Testis (tissue), 2 donors: ENCODE measurements at regions not wholly inside any gene's neighbourhood (a gene's known extent, or its start where the extent isn't known, plus 50 kb on each side); places are given as distances from the start of the nearest gene placed in this dataset.

ENCODE experiments used
- DNase-seq: peaks from one replicate; pipeline ENCODE4 v3.0.0-alpha.2; 2019
- H3K27ac ChIP-seq, 2 donors: fragments of 200-600 bp; sonication (generic); one replicate each; pipeline ENCODE4 v1.5.1; 2019
- H3K27me3 ChIP-seq: fragments of 200-600 bp; sonication (generic); one replicate; pipeline ENCODE4 v1.5.1; 2019
- H3K36me3 ChIP-seq: fragments of 200-600 bp; sonication (generic); one replicate; pipeline ENCODE4 v1.5.1; 2017; ENCODE audit warnings: low read depth; ENCODE audit errors: missing control alignments
- H3K4me1 ChIP-seq: fragments of 200-600 bp; sonication (generic); one replicate; pipeline ENCODE4 v1.5.1; 2019
- H3K4me3 ChIP-seq, 2 donors: fragments of 200-600 bp; sonication (generic); one replicate each; pipeline ENCODE4 v1.5.1; 2017 to 2019
- H3K9me3 ChIP-seq: fragments of 200-600 bp; sonication (generic); one replicate; pipeline ENCODE4 v1.5.1; 2017
- POLR2A ChIP-seq: fragments of 450-650 bp; IDR thresholded peaks from one replicate; pipeline ENCODE4 v1.6.1; 2017; ENCODE audit warnings: antibody characterized with exemption, mild to moderate bottlenecking, moderate library complexity
- WGBS, 2 donors: methylation state at CpG; one replicate each; pipeline ENCODE4 v1.1.5; 2018; 5-methylcytosine and 5-hydroxymethylcytosine counted together
- intact Hi-C: fragments of 100-400 bp; cut with DNase I; formaldehyde crosslinking; loops from one replicate; pipeline ENCODE4 v1.15.1; 2023; ENCODE audit warnings: low total_unique reads
- TF ChIP-seq, protein P1 (sequence below), 3 experiments: fragments of 450-650 bp in 2 of 3; fragments of 200-600 bp in 1 of 3; sonication (generic) in 1 of 3; IDR thresholded peaks; one replicate each; pipeline ENCODE4 v1.5.1; 2016 to 2019; ENCODE audit warnings: antibody characterized with exemption in 3 of 3, mild to moderate bottlenecking in 2 of 3, moderate library complexity in 1 of 3

- Histone ChIP-seq H3K27ac (no peak overlapping the region), H3K4me3 (no peak overlapping the region), H3K36me3 (no peaks in the 10 kb centered on the region), H3K27me3 (no peaks in the 10 kb centered on the region), H3K4me1 (no peaks in the 10 kb centered on the region), H3K9me3 (no peaks in the 10 kb centered on the region)
- DNase-seq: no peak
- no peak for TF ChIP-seq POLR2A
- TF ChIP-seq, protein P1, sequence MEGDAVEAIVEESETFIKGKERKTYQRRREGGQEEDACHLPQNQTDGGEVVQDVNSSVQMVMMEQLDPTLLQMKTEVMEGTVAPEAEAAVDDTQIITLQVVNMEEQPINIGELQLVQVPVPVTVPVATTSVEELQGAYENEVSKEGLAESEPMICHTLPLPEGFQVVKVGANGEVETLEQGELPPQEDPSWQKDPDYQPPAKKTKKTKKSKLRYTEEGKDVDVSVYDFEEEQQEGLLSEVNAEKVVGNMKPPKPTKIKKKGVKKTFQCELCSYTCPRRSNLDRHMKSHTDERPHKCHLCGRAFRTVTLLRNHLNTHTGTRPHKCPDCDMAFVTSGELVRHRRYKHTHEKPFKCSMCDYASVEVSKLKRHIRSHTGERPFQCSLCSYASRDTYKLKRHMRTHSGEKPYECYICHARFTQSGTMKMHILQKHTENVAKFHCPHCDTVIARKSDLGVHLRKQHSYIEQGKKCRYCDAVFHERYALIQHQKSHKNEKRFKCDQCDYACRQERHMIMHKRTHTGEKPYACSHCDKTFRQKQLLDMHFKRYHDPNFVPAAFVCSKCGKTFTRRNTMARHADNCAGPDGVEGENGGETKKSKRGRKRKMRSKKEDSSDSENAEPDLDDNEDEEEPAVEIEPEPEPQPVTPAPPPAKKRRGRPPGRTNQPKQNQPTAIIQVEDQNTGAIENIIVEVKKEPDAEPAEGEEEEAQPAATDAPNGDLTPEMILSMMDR (IDR thresholded peaks at IDR 0.05): no peak
- intact Hi-C loops: no loop called here
- WGBS, 2 donors: 55 to 59% methylated on average over 4 of the region's 4 CpGs
Observed at GRCh38 chr20:54272901-54273488, 65.1 kb downstream of the PFDN4 start.

DNA sequence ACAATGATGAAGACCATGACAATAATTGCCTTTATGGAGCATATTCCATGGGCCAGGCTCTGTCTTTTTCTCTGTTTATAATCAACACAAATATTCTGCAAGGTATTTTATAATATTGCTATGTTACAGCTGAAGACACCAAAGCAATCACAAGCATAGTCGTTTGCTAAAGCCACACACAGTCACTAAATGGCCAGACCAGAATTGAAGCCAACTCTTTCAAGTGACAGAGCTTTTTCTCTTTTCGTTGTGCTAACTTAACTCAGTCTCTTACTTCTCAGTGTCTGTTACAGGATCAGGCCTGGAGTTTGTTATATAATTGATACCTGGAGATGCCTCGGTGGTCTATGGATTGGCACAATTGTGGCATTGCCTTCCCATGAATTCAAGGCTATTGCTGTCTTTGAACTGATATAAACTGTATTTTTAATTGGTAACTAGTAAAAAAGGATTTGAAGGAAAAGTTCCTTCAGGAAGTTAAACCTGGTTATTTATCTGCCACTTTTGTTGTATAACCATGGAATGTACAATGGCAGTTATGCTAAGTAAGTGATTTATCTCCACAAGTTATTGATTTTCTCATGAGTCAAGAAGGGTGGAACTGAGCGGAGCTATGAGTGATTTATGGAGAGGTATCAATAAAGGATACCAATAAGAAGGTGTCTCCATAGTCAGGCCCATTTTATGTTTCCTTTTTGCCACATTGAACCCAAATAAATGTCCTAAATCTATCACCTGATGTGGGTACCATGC, 67.6 kb downstream of the PFDN4 start:
- Histone ChIP-seq H3K9me3 (no peaks in the 10 kb centered on the region), H3K4me1 (no peaks in the 10 kb centered on the region), H3K4me3 (no peak overlapping the region), H3K36me3 (no peaks in the 10 kb centered on the region), H3K27ac (no peak overlapping the region), H3K27me3 (no peaks in the 10 kb centered on the region)
- 81 to 91% methylated on average over 4 of the region's 4 CpGs for WGBS, 2 donors
- intact Hi-C loops: no loop called here
- no peak for TF ChIP-seq POLR2A
- TF ChIP-seq, protein P1 (IDR thresholded peaks at IDR 0.05): no peak
- no peak for DNase-seq

- no peak overlapping the region for H3K4me3 ChIP-seq
- intact Hi-C loops: no loop called here
- no peaks in the 10 kb centered on the region for H3K4me1 ChIP-seq
- no peak overlapping the region for H3K27ac ChIP-seq
- no peaks in the 10 kb centered on the region for H3K27me3 ChIP-seq
- WGBS, 2 donors: 96% methylated on average over 4 of the region's 4 CpGs
- no peak for TF ChIP-seq POLR2A
- TF ChIP-seq, protein P1 (IDR thresholded peaks at IDR 0.05): no peak
- H3K36me3 ChIP-seq: no peaks in the 10 kb centered on the region
- no peak for DNase-seq
- H3K9me3 ChIP-seq: no peaks in the 10 kb centered on the region
Observed at GRCh38 chr20:54276577-54277169, 68.8 kb downstream of the PFDN4 start.

DNA sequence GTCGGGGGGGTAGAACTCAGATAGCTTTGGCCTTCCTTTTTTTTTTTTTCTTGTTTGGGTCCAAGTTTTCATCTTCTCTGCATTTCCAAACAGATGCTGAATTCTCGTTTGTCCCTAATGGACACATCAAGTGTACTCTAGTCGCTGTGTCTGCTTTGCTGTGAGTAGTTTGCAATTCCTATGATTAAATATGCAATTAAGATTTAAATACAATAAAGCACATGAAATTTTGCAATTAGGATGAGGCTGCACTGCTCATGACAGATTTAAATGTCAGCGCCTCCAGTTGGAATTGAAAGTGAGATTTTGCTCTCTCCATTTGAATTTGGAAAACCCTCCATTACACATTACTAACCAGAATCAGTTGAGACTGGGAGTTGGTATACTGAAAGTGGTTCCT, 70.4 kb downstream of the PFDN4 start:
- DNase-seq: no peak
- no peaks in the 10 kb centered on the region for H3K4me1 ChIP-seq

More for the DNA sequence above, 70.4 kb downstream of the PFDN4 start:
- intact Hi-C loops: no loop called here
- H3K9me3 ChIP-seq: no peaks in the 10 kb centered on the region
- 72 to 75% methylated on average over 4 of the region's 4 CpGs for WGBS, 2 donors
- TF ChIP-seq POLR2A: no peak
- TF ChIP-seq, protein P1 (IDR thresholded peaks at IDR 0.05): no peak
- no peak overlapping the region for H3K4me3 ChIP-seq
- H3K27me3 ChIP-seq: no peaks in the 10 kb centered on the region
- no peaks in the 10 kb centered on the region for H3K36me3 ChIP-seq
- no peak overlapping the region for H3K27ac ChIP-seq
